Transverse colon (tissue), 4 donors: ENCODE measurements at regions not wholly inside any gene's neighbourhood (a gene's known extent, or its start where the extent isn't known, plus 50 kb on each side); places are given as distances from the start of the nearest gene placed in this dataset.

Experiments
- DNase-seq: peaks from one replicate; pipeline ENCODE4 v3.0.0-alpha.2; 2019
- H3K27ac ChIP-seq, 4 donors: fragments of 200-600 bp; sonication (generic); 2 replicates each; pipeline ENCODE4 v1.5.1; 2016 to 2018; ENCODE audit warnings: inconsistent platforms in 4 of 4
- H3K27me3 ChIP-seq: fragments of 200-600 bp; sonication (generic); 2 replicates; pipeline ENCODE4 v1.5.1; 2017; ENCODE audit warnings: inconsistent platforms
- H3K36me3 ChIP-seq, 4 donors: fragments of 200-600 bp; sonication (generic); 2 replicates each; pipeline ENCODE4 v1.5.1; 2017 to 2019; ENCODE audit warnings: inconsistent platforms in 4 of 4
- H3K4me1 ChIP-seq, 4 donors: fragments of 200-600 bp; sonication (generic); 2 replicates each; pipeline ENCODE4 v1.5.1; 2017 to 2020; ENCODE audit warnings: inconsistent platforms in 4 of 4
- H3K4me3 ChIP-seq, 4 donors: fragments of 200-600 bp; sonication (generic); 1 replicate in 1 of 4; 2 replicates in 3 of 4; pipeline versions ENCODE4 v1.5.1 to v1.6.1; 2017 to 2019; ENCODE audit warnings: inconsistent platforms in 4 of 4
- H3K9me3 ChIP-seq, 2 donors: fragments of 200-600 bp; sonication (generic); 2 replicates each; pipeline ENCODE4 v1.5.1; 2017 to 2019; ENCODE audit warnings: inconsistent platforms in 2 of 2
- EP300 ChIP-seq: sonication (generic); formaldehyde crosslinking; IDR thresholded peaks from one replicate; pipeline ENCODE4 v1.6.1; 2017; ENCODE audit warnings: antibody characterized with exemption, low read depth
- POLR2A ChIP-seq: fragments of 450-650 bp; IDR thresholded peaks from one replicate; pipeline ENCODE4 v1.6.1; 2016; ENCODE audit warnings: antibody characterized with exemption, mild to moderate bottlenecking, moderate library complexity
- POLR2AphosphoS5 ChIP-seq, 3 donors: sonication (generic); formaldehyde crosslinking; IDR thresholded peaks; one replicate each; pipeline ENCODE4 v1.6.1; 2016; ENCODE audit warnings: antibody characterized with exemption in 3 of 3
- WGBS, 2 donors: methylation state at CpG; one replicate each; pipeline ENCODE4 v1.1.5; 2018; ENCODE audit warnings: low coverage in 1 of 2; 5-methylcytosine and 5-hydroxymethylcytosine counted together
- in situ Hi-C, 4 donors: fragments of 200-750 bp; cut with MboI; loops; one replicate each; pipeline versions ENCODE4 v1.15.0 to v1.15.1; 2017; ENCODE audit warnings: low sequenced_read_pairs in 3 of 4, low pct_ligation_motif_present in 1 of 4, low pct_unique_long_range_greater_than_20kb in 1 of 4
- intact Hi-C: fragments of 100-400 bp; cut with DNase I; formaldehyde crosslinking; loops from one replicate; pipeline ENCODE4 v1.15.1; 2023; ENCODE audit warnings: low total_unique reads
- TF ChIP-seq, protein P1 (sequence below), 5 experiments: fragments of 200-600 bp in 3 of 5; fragments of 450-650 bp in 2 of 5; sonication (generic) in 3 of 5; IDR thresholded peaks; 1 replicate in 2 of 5; 2 replicates in 3 of 5; pipeline ENCODE4 v1.5.1; 2016 to 2017; ENCODE audit warnings: antibody characterized with exemption in 5 of 5, inconsistent platforms in 3 of 5, mild to moderate bottlenecking in 2 of 5, moderate library complexity in 1 of 5

GRCh38 chr16:13852827-13853226, 67.1 kb upstream of the ERCC4 start:
- H3K4me3 ChIP-seq, result no peak overlapping the region
- no peaks in the 10 kb centered on the region for H3K4me1 ChIP-seq
- DNase-seq, result no peak
- no peak overlapping the region for H3K27ac ChIP-seq
- TF ChIP-seq POLR2A (no peak), EP300 (no peak), POLR2AphosphoS5 (IDR thresholded peaks at IDR 0.05) (no peak)
- TF ChIP-seq, protein P1, sequence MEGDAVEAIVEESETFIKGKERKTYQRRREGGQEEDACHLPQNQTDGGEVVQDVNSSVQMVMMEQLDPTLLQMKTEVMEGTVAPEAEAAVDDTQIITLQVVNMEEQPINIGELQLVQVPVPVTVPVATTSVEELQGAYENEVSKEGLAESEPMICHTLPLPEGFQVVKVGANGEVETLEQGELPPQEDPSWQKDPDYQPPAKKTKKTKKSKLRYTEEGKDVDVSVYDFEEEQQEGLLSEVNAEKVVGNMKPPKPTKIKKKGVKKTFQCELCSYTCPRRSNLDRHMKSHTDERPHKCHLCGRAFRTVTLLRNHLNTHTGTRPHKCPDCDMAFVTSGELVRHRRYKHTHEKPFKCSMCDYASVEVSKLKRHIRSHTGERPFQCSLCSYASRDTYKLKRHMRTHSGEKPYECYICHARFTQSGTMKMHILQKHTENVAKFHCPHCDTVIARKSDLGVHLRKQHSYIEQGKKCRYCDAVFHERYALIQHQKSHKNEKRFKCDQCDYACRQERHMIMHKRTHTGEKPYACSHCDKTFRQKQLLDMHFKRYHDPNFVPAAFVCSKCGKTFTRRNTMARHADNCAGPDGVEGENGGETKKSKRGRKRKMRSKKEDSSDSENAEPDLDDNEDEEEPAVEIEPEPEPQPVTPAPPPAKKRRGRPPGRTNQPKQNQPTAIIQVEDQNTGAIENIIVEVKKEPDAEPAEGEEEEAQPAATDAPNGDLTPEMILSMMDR (IDR thresholded peaks at IDR 0.05), result no peak
- in situ Hi-C loops, result no loop called here
- H3K9me3 ChIP-seq, result no peaks in the 10 kb centered on the region
- no peaks in the 10 kb centered on the region for H3K27me3 ChIP-seq
- intact Hi-C loops, result no loop called here
- H3K36me3 ChIP-seq, result no peaks in the 10 kb centered on the region
- WGBS, 2 donors, result 90% methylated on average over 5 of the region's 5 CpGs; no CpG with 5 or more reads in 1 of the 2 donors

DNA sequence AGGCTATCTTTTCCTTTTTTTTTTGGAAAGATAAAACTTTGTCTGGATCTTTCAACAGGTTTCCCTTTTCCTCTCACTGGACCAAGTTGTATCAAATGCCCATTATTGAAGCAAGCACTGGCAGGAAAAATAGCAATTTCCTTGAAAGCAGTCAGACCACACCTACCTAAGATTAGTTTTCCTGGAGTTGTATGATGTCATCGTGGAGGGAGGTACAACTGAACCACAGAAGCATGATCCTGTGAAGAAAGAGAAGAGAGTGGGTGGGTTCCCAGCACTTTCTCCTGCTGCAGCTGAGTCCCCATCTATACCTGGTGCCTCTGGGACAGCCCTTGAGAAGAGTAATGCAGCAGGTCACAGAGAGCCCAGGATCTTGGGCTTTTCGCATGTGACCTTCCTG, 63.6 kb upstream of the ERCC4 start:
- H3K27ac ChIP-seq, result no peak overlapping the region
- DNase-seq, result no peak
- no peaks in the 10 kb centered on the region for H3K27me3 ChIP-seq
- in situ Hi-C loops (no loop called here), intact Hi-C loops (no loop called here)
- H3K9me3 ChIP-seq, result no peaks in the 10 kb centered on the region
- TF ChIP-seq, protein P1 (IDR thresholded peaks at IDR 0.05), result no peak
- no peak for TF ChIP-seq POLR2A
- TF ChIP-seq EP300, result no peak
- TF ChIP-seq POLR2AphosphoS5 (IDR thresholded peaks at IDR 0.05), result no peak
- H3K4me1 ChIP-seq, result no peaks in the 10 kb centered on the region
- no peak overlapping the region for H3K4me3 ChIP-seq
- H3K36me3 ChIP-seq, result no peaks in the 10 kb centered on the region
- WGBS, 2 donors, result 0 to 53% methylated on average over 1 to 2 of the region's 2 CpGs

GRCh38 chr16:13856811-13857511, 63.0 kb upstream of the ERCC4 start:
- Histone ChIP-seq H3K9me3 (no peaks in the 10 kb centered on the region), H3K27ac (no peak overlapping the region), H3K4me1 (no peaks in the 10 kb centered on the region), H3K27me3 (no peaks in the 10 kb centered on the region), H3K4me3 (no peak overlapping the region), H3K36me3 (no peaks in the 10 kb centered on the region)
- in situ Hi-C loops (no loop called here), intact Hi-C loops (no loop called here)
- WGBS, 2 donors, result 67 to 74% methylated on average over 6 to 7 of the region's 7 CpGs
- no peak for TF ChIP-seq POLR2AphosphoS5 (IDR thresholded peaks at IDR 0.05)
- TF ChIP-seq POLR2A, result no peak
- no peak for TF ChIP-seq EP300
- TF ChIP-seq, protein P1 (IDR thresholded peaks at IDR 0.05), result no peak
- DNase-seq, result no peak

DNA sequence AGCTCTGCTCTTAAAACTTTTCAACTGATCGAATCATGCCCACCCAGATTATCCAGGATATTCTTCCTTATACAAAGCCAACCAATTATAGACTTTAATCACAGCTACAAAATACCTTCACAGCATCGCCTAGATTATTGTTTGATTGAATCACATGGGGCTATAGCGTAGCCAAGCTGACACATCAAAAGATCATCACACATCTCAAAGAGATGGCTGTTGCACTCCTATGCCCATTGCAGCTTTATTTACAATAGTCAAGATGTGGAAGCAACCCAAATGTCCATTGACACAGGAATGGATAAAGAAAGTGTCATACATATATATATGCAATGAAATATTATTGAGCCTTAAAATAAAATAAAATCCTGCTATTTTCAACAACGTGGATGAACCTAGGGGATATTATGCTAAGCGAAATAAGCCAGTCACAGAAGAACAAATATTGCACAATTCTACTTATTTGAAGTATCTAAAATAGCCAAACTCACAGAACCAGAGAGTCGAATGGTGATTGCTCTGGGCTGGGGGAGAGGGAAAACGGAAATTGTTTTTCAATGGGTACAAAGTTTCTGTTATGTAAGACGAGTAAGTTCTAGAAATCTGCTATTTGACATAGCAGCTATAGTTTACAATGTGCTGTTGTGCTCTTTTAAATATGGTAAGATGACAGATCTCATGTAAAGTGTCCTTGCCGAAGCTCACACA, 60.9 kb upstream of the ERCC4 start:
- in situ Hi-C loops (no loop called here), intact Hi-C loops (no loop called here)
- Histone ChIP-seq H3K36me3 (no peaks in the 10 kb centered on the region), H3K9me3 (no peaks in the 10 kb centered on the region), H3K27ac (no peak overlapping the region), H3K27me3 (no peaks in the 10 kb centered on the region), H3K4me3 (no peak overlapping the region), H3K4me1 (no peaks in the 10 kb centered on the region)
- 65 to 69% methylated on average over 6 to 9 of the region's 9 CpGs for WGBS, 2 donors
- TF ChIP-seq, protein P1 (IDR thresholded peaks at IDR 0.05), result no peak
- TF ChIP-seq POLR2A (no peak), EP300 (no peak), POLR2AphosphoS5 (IDR thresholded peaks at IDR 0.05) (no peak)
- DNase-seq, result no peak
